ENCODE measurements at regions not wholly inside any gene's neighbourhood (a gene's known extent, or its start where the extent isn't known, plus 50 kb on each side); places are given as distances from the start of the nearest gene placed in this dataset.
"Not testable (repeated sequence)": the region's sequence is repeated elsewhere in the genome, so short reads cannot be mapped to it uniquely, and the experiment has no call there.

DNA sequence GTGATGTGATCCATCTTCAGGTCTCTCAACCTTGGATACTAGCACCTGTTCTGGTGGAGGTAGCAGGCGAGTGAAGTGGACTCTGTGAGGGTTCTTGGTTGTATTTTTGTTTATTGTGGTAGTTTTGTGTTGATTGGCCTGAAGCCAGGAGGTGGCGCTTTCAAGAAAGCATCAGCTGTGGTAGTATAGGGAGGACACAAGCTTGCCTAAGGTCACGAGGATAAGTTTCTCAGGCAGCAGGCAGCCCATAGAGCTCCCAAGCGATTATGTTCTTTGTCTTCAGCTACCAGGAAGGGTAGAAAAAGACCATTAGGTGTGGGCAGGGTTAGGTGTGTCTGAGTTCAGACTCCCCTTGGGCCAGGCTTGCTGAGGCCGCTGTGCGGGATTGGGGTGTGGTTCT is 290.8 kb upstream of the TGIF2LY start:
- not testable (repeated sequence) for TF ChIP-seq POLR2A (IDR thresholded peaks at IDR 0.05; ENCODE audit: low read length); GATA1 (IDR thresholded peaks at IDR 0.05; ENCODE audit: low read depth, low read length)

Measured in erythroblast (primary cell).